Type B pancreatic cell (in vitro differentiated cells): ENCODE measurements at regions not wholly inside any gene's neighbourhood (a gene's known extent, or its start where the extent isn't known, plus 50 kb on each side); places are given as distances from the start of the nearest gene placed in this dataset.
A peak's percentile ranks its signal among the peaks of the same experiment; 100 is the strongest.

Experiments
- DNase-seq: peaks from one replicate; pipeline ENCODE4 v3.0.0; 2021; ENCODE audit warnings: mixed read lengths; ENCODE audit not compliant: unreplicated experiment; ENCODE audit errors: extremely low spot score
- H3K27ac Mint-ChIP-seq: 2 replicates; pipeline ENCODE4 v1.8.0; 2021; ENCODE audit warnings: mild to moderate bottlenecking, mixed read lengths
- H3K27me3 Mint-ChIP-seq: 2 replicates; pipeline ENCODE4 v1.8.0; 2021; ENCODE audit warnings: mixed read lengths
- H3K36me3 Mint-ChIP-seq: 2 replicates; pipeline ENCODE4 v1.8.0; 2021; ENCODE audit warnings: mixed read lengths
- H3K4me1 Mint-ChIP-seq: one replicate; pipeline ENCODE4 v1.8.0; 2021; ENCODE audit warnings: mixed read lengths; ENCODE audit not compliant: unreplicated experiment
- H3K4me3 Mint-ChIP-seq: 2 replicates; pipeline ENCODE4 v1.8.0; 2021; ENCODE audit warnings: mild to moderate bottlenecking, mixed read lengths
- H3K9me3 Mint-ChIP-seq: 2 replicates; pipeline ENCODE4 v1.8.0; 2021; ENCODE audit warnings: mixed read lengths
- TF ChIP-seq, protein P1 (sequence below): fragments of 200-600 bp; sonication (generic); conservative IDR thresholded peaks from 2 replicates; pipeline ENCODE4 v1.5.0; 2021; ENCODE audit warnings: antibody characterized with exemption, mild to moderate bottlenecking

GRCh38 chr12:4164188-4164558 lies 109.4 kb upstream of the CCND2 start:
- no peaks in the 10 kb centered on the region for H3K9me3 Mint-ChIP-seq
- peaks cover 38% of the 10 kb centered on the region for H3K27me3 Mint-ChIP-seq
- peak overlapping the region; percentile 79 for H3K27ac Mint-ChIP-seq
- peak overlapping the region; percentile 84 for H3K4me3 Mint-ChIP-seq
- peaks cover 9% of the 10 kb centered on the region for H3K4me1 Mint-ChIP-seq
- TF ChIP-seq, protein P1, sequence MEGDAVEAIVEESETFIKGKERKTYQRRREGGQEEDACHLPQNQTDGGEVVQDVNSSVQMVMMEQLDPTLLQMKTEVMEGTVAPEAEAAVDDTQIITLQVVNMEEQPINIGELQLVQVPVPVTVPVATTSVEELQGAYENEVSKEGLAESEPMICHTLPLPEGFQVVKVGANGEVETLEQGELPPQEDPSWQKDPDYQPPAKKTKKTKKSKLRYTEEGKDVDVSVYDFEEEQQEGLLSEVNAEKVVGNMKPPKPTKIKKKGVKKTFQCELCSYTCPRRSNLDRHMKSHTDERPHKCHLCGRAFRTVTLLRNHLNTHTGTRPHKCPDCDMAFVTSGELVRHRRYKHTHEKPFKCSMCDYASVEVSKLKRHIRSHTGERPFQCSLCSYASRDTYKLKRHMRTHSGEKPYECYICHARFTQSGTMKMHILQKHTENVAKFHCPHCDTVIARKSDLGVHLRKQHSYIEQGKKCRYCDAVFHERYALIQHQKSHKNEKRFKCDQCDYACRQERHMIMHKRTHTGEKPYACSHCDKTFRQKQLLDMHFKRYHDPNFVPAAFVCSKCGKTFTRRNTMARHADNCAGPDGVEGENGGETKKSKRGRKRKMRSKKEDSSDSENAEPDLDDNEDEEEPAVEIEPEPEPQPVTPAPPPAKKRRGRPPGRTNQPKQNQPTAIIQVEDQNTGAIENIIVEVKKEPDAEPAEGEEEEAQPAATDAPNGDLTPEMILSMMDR = no peak
- no peak for DNase-seq
- no peaks in the 10 kb centered on the region for H3K36me3 Mint-ChIP-seq

DNA sequence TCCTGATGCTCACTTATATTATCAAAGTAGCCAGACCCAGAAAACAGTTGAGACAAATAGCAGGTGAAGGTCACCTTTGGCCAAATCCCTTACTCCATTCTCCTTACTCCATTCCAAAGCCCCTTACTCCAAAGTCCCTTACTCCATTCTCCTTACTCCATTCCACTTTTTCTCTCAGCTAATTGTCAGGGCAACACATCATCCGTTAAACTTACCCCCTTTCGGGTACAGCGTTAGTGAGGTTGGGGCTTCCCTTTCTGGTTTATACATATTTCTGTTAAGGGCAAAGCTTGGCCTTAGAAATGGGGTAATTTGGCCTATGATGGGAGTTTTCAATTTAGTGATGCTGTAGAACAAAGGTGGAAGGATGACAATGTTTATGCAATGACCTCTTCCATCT lies 111.8 kb upstream of the CCND2 start:
- TF ChIP-seq, protein P1 = no peak
- no peaks in the 10 kb centered on the region for H3K36me3 Mint-ChIP-seq
- H3K9me3 Mint-ChIP-seq = no peaks in the 10 kb centered on the region
- H3K4me3 Mint-ChIP-seq = no peak overlapping the region
- H3K27ac Mint-ChIP-seq = no peak overlapping the region
- DNase-seq = no peak
- H3K4me1 Mint-ChIP-seq = peaks cover 9% of the 10 kb centered on the region
- peaks cover 28% of the 10 kb centered on the region for H3K27me3 Mint-ChIP-seq

GRCh38 chr12:4160314-4161040 lies 113.1 kb upstream of the CCND2 start:
- no peaks in the 10 kb centered on the region for H3K36me3 Mint-ChIP-seq
- DNase-seq = no peak
- TF ChIP-seq, protein P1 = no peak
- peaks cover 21% of the 10 kb centered on the region for H3K27me3 Mint-ChIP-seq
- peaks cover 9% of the 10 kb centered on the region for H3K4me1 Mint-ChIP-seq
- H3K9me3 Mint-ChIP-seq = no peaks in the 10 kb centered on the region
- H3K27ac Mint-ChIP-seq = no peak overlapping the region
- H3K4me3 Mint-ChIP-seq = no peak overlapping the region

GRCh38 chr12:4159851-4160250 lies 113.7 kb upstream of the CCND2 start:
- Mint-ChIP-seq H3K4me1 (peaks cover 6% of the 10 kb centered on the region), H3K27me3 (peaks cover 16% of the 10 kb centered on the region), H3K27ac (no peak overlapping the region), H3K4me3 (no peak overlapping the region), H3K36me3 (no peaks in the 10 kb centered on the region), H3K9me3 (no peaks in the 10 kb centered on the region)
- TF ChIP-seq, protein P1 = no peak
- DNase-seq = no peak

GRCh38 chr12:4158306-4158705 lies 115.3 kb upstream of the CCND2 start:
- TF ChIP-seq, protein P1 = no peak
- Mint-ChIP-seq H3K27ac (no peak overlapping the region), H3K36me3 (no peaks in the 10 kb centered on the region), H3K27me3 (peaks cover 10% of the 10 kb centered on the region), H3K9me3 (no peaks in the 10 kb centered on the region), H3K4me1 (no peaks in the 10 kb centered on the region), H3K4me3 (no peak overlapping the region)
- DNase-seq = no peak

GRCh38 chr12:4157122-4157521 lies 116.4 kb upstream of the CCND2 start:
- no peaks in the 10 kb centered on the region for H3K9me3 Mint-ChIP-seq
- no peak overlapping the region for H3K4me3 Mint-ChIP-seq
- no peak for DNase-seq
- H3K27me3 Mint-ChIP-seq = peaks cover 13% of the 10 kb centered on the region
- no peak overlapping the region for H3K27ac Mint-ChIP-seq
- H3K4me1 Mint-ChIP-seq = no peaks in the 10 kb centered on the region
- TF ChIP-seq, protein P1 = no peak
- H3K36me3 Mint-ChIP-seq = no peaks in the 10 kb centered on the region
